Stomach (tissue), 4 donors: ENCODE measurements at regions not wholly inside any gene's neighbourhood (a gene's known extent, or its start where the extent isn't known, plus 50 kb on each side); places are given as distances from the start of the nearest gene placed in this dataset.

Source experiments
- EP300 ChIP-seq: sonication (generic); formaldehyde crosslinking; IDR thresholded peaks from one replicate; pipeline ENCODE4 v1.6.1; 2017; ENCODE audit warnings: antibody characterized with exemption
- POLR2A ChIP-seq, 4 donors: fragments of 450-650 bp; IDR thresholded peaks; one replicate each; pipeline ENCODE4 v1.6.1; 2016; ENCODE audit warnings: antibody characterized with exemption in 4 of 4, control low read depth in 2 of 4, mild to moderate bottlenecking in 1 of 4, moderate library complexity in 1 of 4
- POLR2AphosphoS5 ChIP-seq, 3 donors: sonication (generic); formaldehyde crosslinking; IDR thresholded peaks; one replicate each; pipeline ENCODE4 v1.6.1; 2016; ENCODE audit warnings: antibody characterized with exemption in 3 of 3
- TF ChIP-seq, protein P1 (sequence below), 7 experiments: fragments of 450-650 bp in 4 of 7; fragments of 200-600 bp in 3 of 7; sonication (generic) in 3 of 7; IDR thresholded peaks; one replicate each; pipeline ENCODE4 v1.5.1; 2016 to 2019; ENCODE audit warnings: antibody characterized with exemption in 7 of 7, control low read depth in 2 of 7, mild to moderate bottlenecking in 1 of 7

DNA sequence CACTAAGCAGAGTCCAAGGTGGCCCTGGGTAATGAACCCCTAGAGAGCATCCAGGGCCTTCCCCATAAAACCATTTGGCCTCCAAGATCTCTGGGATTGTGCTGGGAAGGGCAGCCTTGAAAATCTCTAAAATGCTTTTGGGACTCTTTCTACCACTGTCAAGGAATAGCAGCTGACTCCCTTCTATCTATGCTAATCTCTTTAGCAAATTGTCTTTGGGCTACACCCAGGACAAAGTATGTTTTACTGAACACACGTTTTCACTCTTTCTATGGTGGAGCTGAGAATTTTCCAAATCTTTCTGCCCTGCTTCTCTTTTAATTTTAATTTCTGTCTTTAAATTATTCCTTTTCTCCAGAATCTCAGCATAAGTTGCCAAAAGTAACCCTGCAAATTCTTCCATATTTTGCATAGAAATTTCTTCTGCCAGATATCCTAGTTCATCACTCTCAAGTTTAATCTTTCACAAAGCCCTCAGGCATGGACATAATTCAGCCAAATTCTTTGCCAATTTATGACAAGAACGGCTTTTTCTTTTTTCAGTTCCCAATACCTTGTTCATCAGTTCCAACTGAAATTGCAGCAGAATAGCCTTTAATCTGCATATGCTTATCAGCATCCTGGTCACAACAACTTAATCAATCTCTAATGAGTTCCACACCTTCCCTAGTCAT lies 687.0 kb upstream of the ADGRL4 start:
- TF ChIP-seq, protein P1, sequence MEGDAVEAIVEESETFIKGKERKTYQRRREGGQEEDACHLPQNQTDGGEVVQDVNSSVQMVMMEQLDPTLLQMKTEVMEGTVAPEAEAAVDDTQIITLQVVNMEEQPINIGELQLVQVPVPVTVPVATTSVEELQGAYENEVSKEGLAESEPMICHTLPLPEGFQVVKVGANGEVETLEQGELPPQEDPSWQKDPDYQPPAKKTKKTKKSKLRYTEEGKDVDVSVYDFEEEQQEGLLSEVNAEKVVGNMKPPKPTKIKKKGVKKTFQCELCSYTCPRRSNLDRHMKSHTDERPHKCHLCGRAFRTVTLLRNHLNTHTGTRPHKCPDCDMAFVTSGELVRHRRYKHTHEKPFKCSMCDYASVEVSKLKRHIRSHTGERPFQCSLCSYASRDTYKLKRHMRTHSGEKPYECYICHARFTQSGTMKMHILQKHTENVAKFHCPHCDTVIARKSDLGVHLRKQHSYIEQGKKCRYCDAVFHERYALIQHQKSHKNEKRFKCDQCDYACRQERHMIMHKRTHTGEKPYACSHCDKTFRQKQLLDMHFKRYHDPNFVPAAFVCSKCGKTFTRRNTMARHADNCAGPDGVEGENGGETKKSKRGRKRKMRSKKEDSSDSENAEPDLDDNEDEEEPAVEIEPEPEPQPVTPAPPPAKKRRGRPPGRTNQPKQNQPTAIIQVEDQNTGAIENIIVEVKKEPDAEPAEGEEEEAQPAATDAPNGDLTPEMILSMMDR (IDR thresholded peaks at IDR 0.05): no peak
- TF ChIP-seq POLR2A (IDR thresholded peaks at IDR 0.05) (no peak), EP300 (no peak), POLR2AphosphoS5 (IDR thresholded peaks at IDR 0.05) (no peak)
